Right forelimb (tissue), 1 donor: ENCODE measurements at regions not wholly inside any gene's neighbourhood (a gene's known extent, or its start where the extent isn't known, plus 50 kb on each side); places are given as distances from the start of the nearest gene placed in this dataset.

Source experiments
- DNase-seq: peaks from one replicate; pipeline ENCODE4 v3.0.0-alpha.2; 2018

DNA sequence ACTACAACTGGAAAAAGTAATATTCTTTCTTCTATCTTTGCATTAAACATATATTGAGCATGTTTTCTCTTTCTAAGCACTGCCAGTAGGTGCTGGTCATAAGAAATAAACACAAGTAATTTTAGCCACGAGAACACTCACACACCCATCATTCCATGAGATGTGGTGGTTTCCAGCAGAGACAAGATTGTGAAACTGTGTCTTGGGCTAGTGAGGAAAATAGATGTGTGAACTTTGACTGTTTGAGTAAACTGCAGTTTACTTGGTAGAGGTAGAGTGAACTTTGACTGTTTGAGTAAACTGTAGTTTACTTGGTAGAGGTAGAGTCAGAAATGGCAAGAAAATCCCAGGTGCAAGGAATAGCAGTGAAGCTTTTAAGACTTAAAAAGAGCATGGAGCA, 300.9 kb upstream of the HS3ST1 start:
- DNase-seq: no peak

DNA sequence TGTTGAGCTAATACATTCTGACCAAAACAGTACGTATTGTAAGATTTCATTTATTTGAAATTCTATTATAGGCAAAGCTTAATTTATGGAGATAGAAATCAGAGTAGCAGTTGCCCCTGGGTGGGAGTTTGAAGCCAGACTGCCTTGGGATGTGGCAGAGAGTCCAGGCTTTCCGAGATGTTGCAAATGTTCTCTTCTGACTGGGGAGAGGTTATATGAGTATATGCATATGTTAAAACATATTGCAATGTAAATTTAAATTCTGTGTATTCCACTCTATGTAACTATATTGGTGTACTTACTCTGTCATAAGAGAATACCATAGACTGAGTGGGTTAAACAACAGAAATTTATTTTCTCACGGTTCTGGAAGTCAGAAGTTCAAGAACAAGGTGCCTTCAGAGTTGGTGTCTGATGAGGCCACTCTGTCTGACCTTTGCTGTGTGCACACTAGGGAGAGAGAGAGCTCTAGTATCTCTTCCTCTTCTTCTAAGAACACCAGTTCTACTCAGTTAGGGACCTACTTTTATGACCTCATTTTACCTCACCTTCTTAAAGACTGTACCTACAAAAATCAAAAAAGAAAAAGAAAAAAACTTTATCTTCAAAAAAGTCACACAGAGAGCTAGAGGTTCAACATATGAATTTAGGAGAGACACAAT, 299.3 kb upstream of the HS3ST1 start:
- DNase-seq: no peak

DNA sequence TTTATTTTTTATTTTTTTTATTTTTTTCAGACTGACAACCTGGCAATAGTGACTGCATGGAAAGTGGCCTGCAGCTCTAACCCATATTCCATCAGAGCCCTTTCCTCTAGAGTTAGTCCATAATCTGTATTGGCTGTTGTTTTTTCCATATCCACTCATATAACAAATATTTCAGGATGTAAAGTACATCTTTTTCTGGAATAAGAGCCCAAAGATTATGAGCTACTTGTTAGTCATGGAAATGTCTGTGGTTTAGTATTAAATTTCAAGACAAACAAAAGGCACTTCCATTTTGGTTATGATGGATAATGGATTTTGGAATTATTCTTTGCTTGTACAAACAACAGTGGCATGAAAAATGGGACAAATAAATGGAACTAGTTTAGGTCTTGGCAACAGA, 296.0 kb upstream of the HS3ST1 start:
- DNase-seq: no peak

DNA sequence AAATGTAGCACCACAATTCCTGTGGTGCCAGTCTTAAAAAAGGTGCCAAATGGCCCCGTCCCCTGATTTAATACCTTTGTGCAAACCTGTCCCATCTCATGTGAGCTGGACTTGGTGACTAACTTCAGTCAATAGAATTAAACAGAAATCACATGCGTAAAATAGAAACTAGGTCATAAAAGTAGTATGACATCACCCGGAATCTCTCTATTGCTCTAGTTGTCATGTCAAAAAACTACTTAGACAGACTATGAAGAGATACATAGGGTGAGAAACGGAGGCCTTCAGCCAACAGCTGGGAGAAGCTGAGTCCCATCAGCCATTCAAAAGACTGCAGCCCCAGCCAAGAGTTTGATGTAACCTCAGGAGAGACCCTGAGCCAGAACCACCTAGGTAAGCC, 293.5 kb upstream of the HS3ST1 start:
- no peak for DNase-seq

DNA sequence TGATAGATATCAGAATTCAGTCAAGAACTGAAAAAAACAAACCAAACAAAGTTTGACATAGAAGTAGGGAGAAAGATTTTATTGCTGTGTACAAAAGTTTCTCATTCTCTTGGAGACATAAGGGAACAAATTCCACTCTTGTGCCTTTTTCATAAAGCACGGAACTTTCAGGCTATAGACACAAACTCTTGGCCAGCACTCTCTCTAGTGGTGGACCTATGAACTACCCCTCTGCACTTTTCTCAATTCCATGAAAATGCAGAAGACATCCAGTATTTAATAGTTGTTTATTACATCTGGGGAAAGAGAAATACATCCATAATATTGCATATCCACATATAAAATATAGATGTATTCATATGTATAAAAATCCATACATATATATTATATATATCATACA, 291.6 kb upstream of the HS3ST1 start:
- DNase-seq: no peak

DNA sequence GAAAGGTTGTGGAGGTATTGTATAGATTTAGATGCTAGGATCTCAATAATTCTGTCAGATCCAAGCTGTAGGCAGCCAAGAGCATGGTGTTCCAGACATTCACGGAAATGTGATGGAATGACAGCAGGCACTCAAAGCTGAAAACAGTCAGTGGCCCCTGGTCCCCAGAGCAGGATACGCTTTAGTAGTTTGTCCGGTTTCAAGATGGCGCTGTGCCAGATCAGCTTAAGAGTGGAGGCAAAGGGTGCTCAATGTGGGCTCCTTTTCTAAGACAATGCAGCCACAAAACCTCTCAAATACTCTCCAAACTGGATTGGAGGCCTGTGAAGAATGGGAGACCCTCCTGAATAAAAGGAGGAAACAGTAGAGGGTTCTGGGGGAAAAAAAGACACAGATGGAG, 291.2 kb upstream of the HS3ST1 start:
- no peak for DNase-seq

DNA sequence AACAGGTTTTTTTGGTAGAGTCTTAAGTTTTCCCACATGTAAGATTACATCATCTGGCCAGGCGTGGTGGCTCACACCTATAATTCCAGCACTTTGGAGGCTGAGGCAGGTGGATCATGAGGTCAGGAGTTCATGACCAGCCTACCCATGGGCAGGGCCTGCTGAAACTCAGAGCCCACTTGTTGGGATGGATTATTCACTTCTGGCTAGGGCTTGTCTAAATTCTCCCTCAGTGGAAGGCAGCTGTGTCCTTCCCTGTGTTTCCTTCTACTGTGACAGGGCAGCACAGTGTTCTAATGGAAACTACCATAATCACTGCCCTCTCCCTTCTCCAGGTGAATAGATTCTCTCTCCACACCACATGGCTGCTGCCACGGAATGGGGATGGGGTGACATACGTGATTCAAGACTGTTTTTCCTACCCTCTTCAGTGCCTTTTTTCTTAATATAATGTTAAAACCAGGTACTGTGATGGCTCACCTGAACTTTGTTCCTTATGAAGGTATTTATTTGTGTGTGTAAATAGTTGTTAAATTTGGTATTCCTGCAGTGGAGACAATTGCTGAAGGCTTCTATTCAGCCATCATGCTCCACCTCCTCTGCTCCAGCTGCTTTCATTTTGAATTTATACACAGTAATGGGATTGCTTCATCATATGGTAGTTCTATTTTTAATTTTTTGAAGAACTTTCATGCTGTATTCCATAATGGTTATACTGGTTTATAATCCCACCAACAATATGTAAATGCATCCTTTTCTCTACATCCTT, 287.2 kb upstream of the HS3ST1 start:
- no peak for DNase-seq

DNA sequence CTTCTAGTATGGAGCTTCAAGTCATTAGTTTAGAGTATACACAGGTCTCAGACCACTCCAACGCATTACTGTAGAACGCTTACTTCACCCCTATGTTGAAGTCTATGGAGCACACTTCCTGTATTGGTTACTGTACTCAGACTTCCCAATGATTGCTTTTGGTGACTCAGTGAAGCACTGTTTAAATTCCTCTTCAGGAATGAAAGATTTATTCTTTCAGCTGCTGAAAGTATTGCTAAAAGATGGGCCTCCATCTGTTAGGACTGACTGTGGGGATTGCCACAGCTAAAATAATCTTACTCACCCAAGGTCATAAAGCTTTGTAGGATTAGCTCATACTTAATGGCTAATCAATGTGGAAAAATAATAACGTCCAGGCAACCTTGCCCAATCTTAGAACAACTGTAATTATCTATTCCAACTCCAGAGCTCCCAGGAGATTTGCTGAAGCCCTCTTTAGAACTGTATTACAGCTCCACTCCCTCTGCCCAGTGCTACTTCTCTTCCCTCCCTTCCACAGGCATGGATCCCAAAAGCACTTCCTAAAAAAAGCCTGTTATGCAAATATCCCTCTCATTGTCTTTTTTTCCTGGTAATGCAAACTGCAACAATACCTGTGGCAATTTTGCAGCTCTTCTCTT, 281.9 kb upstream of the HS3ST1 start:
- no peak for DNase-seq

DNA sequence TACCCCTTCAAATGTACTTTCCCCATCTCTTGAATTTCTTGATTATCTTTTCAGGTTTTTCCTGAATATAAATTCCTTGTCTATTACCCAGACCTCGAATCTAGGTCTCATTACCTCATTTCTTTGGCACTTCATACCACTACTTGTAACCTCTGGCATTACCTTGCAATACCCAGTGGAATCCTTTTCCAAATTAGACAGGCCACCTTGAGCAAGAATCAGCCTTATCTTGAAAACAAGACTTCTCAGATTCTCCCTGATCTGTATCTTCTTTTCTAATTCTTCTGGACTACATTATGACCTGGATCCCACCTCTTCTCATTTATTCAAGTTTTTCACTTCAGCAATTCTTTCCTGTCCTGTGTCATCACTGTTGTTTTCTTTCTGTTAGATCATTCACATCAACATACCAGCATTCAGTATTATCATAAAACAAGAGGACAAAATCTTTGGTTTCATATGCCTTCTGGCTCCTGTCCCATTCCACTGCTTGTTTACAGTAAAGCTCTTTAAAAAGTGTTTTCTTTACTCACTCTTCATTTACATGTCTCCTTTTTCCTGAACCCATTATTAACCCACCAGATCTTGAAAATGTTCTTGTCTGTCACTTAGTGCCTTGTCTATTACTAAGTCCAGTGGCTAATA, 275.6 kb upstream of the HS3ST1 start:
- DNase-seq: no peak

DNA sequence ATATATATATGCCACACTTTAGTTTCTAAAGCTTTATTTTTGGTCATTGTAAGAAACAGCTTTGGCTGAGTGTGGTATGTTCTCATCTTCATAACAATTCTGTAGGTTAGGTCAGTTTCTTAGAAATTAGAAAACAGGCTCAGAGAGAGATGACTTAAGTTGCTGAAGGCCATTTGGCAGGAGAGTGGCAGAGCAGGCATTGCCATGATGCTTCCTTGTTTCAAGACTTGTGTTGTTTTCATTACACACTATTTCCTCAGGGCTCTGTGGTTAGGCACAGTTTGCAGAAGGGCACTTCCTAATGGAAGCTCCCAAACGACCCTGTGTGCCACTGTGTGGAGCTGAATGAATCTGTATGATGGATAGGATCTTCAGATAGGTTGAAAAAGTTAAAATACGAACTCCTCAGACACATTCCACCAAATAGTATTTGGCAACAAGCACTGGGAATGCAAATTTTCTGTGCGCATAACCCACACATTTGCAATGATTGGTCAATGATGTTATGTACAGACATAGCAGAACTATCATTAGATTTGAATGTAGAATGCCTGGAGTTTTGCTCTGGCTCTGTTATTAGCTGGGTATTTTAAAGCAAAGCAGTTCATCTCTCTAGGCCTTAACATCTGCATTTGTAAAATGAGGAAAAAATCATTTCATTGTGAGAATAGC, 274.3 kb upstream of the HS3ST1 start:
- DNase-seq: no peak

DNA sequence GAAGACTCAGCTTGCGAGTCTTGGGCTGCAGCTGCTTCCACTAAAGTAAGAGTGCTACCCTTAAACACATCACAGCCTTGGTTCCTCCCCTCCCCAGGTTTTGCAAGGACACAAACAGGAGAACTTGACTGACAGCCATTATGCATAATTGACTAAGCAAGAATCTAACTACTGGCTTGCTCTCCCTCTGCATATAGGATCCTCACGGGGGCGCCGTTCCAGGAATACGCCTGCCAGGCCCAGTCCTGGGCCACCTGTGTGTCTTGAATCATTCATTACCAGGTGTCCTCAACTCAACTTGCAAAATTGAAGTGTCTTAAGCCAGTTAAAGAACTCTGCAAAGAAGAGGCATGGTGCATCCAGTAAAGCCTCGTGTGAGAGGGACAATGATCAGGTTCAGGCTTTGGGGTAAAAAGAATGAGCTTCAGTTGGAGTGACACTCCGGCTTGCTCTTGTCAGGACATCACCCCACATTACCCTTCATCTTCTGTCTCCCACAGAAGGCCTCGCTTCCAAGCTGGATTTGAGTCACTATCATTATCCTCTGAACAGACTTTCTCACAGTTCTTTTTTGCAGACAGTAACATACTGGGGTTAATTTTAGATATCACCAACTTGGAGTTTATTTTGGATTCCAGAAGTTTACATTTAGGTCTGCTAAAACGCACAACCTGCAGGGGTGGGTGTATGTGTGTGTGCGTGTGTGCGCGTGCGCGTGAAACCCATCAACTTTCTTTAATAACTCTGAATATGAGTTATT, 273.5 kb upstream of the HS3ST1 start:
- DNase-seq: no peak

DNA sequence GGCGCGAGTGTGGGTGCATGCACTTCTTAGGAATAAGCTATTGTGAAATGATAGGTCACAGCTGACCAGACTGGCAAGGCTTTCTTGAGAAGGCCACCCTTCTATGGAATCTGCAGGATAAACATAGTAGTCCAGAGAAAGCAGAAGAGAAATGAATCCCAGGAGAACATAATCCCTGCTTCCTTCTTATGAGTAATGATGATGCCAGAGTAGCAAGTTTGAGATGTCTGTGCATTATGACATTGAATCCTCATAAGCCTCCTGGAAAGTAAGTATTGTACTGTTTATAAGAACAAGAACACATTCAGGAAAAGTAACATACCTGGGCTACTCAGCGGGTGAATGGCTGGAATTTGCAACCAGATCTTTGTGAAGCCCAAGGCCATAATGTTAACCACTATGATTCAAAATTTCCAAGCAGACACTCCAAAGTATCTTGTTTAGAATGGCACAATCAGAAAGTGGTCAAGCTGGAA, 272.1 kb upstream of the HS3ST1 start:
- no peak for DNase-seq

DNA sequence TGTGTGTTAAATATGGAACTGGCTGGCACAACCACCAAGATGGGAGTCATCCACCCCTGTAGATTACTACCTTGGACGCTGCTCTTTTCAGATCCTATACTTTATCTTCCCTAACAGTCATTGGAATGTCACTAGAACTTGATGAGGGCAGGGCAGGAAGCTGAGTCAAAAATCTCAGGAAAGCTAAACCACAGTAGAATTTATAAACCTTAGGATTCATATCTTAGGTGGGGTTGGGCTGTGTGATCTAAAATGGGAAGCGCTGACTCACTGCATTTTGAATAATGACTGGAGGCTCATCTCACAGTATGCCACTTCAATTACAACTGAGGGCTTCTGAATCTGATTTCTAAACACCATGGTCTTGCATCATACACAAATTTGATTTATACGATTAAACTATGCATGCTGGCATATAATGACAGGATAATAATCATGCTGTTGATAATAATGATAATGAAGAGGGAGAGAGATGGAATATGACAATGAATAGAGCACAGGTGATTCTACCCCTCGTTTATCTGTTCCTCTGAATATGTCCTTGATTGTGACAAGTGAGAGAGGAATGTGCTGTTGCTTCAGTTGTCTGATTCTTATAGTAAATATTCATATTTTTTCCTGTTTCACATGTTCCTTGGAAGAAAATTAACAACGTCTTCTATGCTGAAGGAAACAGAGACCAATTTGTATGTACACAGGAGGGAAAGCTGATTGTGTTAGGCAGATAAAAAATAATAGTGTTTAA, 270.3 kb upstream of the HS3ST1 start:
- DNase-seq: no peak

DNA sequence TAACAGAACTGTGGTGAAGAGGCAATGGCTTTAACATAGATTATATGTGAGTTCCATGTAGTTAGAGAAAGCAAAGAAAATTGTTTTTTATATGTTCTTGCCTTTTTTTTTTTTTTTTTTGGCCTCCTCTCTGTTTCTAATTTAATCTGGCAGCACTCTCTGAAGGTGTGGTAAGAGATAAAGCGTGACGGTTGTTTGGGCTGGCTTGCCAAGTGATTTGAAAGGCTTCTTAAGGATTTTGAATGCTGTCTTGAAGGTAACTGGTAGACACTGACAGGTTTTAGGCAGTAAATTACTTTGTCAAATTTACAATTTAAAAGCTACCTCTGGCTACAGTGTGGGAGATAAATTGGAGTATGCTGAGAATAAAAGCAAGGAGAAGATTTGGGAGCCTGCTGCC, 269.3 kb upstream of the HS3ST1 start:
- no peak for DNase-seq

DNA sequence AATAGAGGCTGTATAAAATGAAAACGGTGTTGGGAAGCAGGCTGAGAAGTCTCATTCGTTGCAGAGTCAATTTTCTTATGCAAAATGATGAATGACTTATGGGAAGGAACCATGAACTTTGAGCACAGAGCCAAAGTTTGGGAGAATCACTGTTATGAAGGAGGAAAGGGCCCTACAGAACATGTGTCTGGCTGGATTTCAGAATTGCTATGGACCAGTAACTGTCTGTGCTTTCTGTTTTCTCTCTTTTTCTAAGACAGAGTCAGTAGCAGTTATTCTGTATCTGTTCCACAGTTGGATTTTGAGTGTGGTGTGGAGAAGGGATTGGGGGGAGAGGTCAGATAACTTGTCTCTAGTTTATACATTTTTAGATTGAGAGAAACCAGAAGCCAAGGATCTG, 265.0 kb upstream of the HS3ST1 start:
- DNase-seq: no peak

DNA sequence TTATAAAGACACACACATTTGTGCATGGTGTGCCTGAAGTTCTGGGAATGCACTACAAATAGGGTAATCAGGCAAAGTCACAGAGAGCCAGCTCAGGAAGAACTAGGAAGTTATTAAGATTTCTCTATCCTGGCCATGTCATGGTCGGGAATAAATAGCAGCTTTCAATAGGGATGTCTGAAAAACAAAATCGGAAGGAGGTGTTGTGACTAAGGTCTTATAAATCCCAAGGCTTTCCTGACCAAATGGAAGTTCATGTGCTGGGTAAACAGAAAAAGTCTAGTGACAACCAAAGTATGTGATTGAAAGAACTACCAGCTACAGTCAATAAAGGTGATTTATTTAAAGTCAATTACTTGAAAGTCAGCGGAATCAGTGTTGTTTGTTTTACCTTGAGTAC, 262.5 kb upstream of the HS3ST1 start:
- DNase-seq: no peak

DNA sequence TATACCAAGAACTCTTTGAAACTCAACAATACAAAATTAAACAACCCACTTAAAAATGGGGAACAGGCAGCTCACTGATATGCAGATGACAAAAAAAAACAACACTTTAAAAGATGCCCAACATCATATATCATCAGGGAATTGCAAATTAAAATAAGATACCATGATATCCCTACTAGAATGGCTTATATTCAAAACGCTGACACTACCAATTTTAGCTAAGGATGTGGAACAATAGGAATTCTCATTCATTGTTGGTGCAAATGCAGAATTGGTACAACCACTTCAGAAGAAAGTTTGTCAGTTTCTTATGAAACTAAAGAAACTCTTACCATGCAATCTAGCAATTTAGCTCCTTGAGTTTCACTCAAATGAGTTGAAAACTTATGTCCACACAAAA, 259.0 kb upstream of the HS3ST1 start:
- no peak for DNase-seq

DNA sequence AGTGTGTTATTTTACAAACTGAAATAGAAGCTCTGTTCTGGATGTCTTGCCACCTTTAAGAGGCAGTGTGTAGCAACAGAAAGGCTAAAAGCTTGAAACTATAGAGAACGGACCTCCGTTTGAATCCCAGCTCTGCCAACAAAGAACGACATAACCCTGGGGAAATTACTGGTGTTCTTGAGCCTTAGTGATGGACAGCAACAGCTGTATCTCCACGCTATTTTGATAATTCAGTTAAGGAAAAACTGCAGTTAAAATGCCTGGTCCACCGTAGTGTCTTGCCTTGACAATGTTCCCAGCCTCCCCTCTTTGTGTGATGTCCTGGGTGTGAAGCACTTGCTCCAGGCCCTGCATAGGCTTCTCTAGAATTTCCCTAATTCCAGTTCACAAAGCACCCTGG, 256.8 kb upstream of the HS3ST1 start:
- DNase-seq: no peak

DNA sequence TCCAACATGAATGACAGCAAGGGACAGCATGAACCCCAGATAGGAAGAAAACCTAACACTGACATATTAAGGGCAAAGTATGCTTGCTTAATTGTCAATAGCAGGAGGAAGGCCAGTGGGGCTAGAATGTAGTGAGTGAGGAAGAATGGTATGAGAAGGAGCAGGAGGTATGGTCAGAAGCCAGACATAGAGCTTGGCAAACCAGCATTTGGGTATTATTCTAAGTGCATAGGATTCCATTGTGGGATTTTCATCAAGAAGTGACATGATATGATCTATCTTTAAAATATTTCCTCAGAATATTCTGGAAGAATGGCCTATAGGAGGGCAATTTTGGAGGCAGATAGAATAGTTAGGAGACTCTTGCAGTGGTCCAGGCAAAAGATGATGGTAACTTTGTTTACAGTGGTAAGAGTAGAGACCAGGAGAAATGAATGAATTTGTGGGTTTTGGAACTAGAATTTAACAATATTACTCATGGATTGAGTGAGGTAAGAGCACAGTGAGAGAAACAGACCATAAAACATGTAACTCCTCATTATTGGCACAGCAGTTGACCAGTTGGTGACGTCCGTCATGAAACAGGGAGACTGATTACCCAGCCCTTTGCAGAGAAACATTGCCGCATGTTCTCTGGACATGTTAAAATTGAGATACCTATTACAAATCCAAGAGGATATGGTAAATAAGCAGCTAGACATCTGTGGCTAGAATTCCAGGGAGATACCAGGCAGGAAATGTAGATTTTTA, 246.5 kb upstream of the HS3ST1 start:
- no peak for DNase-seq

DNA sequence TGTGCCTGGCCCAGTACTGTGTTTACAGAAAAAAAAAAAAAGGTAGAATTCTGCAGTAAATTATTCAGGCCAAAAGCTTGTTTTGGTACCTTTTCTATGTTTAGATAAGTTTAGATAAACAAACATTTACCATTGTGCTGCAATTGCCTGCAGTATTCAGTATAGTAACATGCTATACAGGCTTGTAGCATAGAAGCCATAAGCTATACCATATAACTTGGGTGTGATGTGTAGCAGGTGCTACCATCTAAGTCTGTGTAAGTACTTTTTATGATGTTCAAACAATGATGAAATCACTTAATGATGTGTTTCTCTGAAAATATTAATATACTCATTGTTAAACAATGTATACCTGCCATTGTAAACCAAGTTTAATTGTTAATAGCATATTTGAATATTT, 241.6 kb upstream of the HS3ST1 start:
- no peak for DNase-seq

DNA sequence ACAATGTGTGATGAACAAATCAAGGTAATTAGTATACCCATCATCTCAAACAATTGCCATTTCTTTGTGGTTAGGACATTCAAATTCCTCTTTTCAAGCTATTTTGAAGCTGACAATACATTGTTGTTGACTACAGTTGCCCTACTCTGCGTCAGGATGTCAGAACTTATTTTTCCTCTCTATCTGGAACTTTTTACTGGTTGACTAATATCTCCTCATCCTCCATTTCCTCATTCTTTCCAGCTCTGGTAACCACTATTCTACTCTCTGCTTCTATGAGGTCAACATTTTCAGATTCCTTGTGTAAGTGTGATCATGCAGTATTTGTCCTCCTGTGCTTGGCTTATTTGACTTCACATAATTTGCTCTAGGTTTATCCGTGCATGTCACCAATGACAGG, 240.5 kb upstream of the HS3ST1 start:
- DNase-seq: no peak
